ENCODE measurements at regions not wholly inside any gene's neighbourhood (a gene's known extent, or its start where the extent isn't known, plus 50 kb on each side); places are given as distances from the start of the nearest gene placed in this dataset.

- Histone ChIP-seq H3K36me3 (no peaks in the 10 kb centered on the region), H3K9me3 (no peaks in the 10 kb centered on the region), H3K27me3 (no peaks in the 10 kb centered on the region), H3K4me3 (no peak overlapping the region)
- DNase-seq, result no peak
Measured at GRCh38 chr18:41456831-41457230, 498.2 kb upstream of the PIK3C3 start.

- no peak overlapping the region for H3K4me3 ChIP-seq
- no peaks in the 10 kb centered on the region for H3K27me3 ChIP-seq
- H3K9me3 ChIP-seq, result no peaks in the 10 kb centered on the region
- no peak for DNase-seq
- no peaks in the 10 kb centered on the region for H3K36me3 ChIP-seq
Measured at GRCh38 chr18:41449612-41450011, 505.4 kb upstream of the PIK3C3 start.

GRCh38 chr18:41444943-41445342 is 510.1 kb upstream of the PIK3C3 start:
- Histone ChIP-seq H3K9me3 (no peaks in the 10 kb centered on the region), H3K36me3 (no peaks in the 10 kb centered on the region), H3K4me3 (no peak overlapping the region), H3K27me3 (no peaks in the 10 kb centered on the region)
- DNase-seq, result no peak

DNA sequence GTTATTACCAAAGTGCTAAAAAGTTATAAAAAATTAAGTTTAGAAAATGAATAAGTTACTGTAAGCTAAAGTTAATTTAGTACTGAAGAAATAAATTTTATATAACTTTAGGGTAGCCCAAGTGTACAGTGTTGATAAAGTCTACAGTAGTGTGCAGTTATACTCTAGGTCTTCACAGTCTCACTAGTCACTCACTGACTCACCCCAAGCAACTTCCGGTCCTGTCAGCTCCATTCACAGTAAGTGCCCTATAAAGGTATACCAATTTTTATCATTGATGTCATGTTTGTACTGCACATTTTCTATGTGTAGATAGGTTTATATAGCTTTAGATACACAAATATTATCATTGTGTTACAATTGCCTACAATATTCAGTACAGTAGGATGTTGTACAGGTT is 518.3 kb upstream of the PIK3C3 start:
- no peaks in the 10 kb centered on the region for H3K36me3 ChIP-seq
- H3K9me3 ChIP-seq, result no peaks in the 10 kb centered on the region
- no peaks in the 10 kb centered on the region for H3K27me3 ChIP-seq
- DNase-seq, result no peak
- no peak overlapping the region for H3K4me3 ChIP-seq

DNA sequence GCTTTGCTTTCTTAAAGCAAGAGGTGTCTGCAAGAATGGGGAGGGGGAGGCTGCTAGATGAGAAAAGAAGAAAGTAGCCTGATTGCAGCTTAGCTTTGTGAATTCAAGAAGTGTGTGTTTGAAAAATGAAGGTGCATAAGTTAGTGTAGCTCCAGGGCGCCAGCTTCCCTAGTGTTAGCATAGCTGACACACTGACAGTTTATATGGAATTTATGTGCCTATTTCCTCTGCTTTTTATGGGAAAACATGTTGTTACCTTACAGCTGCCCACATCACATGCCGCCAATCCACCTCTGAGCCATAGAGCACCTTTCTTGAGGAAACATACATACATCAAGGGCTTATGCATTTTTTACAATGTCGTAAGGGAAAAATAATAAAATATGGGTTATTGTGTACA is 536.4 kb upstream of the PIK3C3 start:
- Histone ChIP-seq H3K4me3 (no peak overlapping the region), H3K27me3 (no peaks in the 10 kb centered on the region), H3K36me3 (no peaks in the 10 kb centered on the region), H3K9me3 (no peaks in the 10 kb centered on the region)
- no peak for DNase-seq

- Histone ChIP-seq H3K36me3 (no peaks in the 10 kb centered on the region), H3K9me3 (no peaks in the 10 kb centered on the region), H3K4me3 (no peak overlapping the region), H3K27me3 (no peaks in the 10 kb centered on the region)
- DNase-seq, result no peak
Measured at GRCh38 chr18:41416044-41416443, 539.0 kb upstream of the PIK3C3 start.

GRCh38 chr18:41410006-41410405 is 545.0 kb upstream of the PIK3C3 start:
- no peak for DNase-seq
- no peaks in the 10 kb centered on the region for H3K36me3 ChIP-seq

DNA sequence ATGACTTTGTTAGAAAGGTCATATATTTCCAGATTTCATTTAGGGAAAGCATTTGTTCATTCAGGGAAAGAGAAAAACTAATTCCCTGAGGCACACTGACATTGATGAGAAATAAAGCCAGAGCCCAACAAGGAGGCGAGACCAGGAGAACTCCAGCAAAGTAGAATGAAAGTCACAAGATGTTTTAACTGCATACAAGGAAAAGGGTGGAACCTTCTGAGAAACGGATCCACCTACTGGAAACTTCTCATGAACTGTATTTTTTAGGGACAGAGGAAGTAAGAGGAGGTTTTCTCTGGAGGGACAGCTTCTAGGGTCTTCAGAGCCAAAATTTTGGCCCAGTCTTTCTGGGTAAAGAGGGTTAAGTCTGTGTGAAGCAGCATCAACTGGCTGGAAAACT is 548.2 kb upstream of the PIK3C3 start:
- H3K9me3 ChIP-seq, result no peaks in the 10 kb centered on the region
- no peak for DNase-seq
- H3K27me3 ChIP-seq, result no peaks in the 10 kb centered on the region
- H3K4me3 ChIP-seq, result no peak overlapping the region
- H3K36me3 ChIP-seq, result no peaks in the 10 kb centered on the region

More at GRCh38 chr18:41410006-41410405, 545.0 kb upstream of the PIK3C3 start:
- no peak overlapping the region for H3K4me3 ChIP-seq
- H3K27me3 ChIP-seq, result no peaks in the 10 kb centered on the region
- no peaks in the 10 kb centered on the region for H3K9me3 ChIP-seq

DNA sequence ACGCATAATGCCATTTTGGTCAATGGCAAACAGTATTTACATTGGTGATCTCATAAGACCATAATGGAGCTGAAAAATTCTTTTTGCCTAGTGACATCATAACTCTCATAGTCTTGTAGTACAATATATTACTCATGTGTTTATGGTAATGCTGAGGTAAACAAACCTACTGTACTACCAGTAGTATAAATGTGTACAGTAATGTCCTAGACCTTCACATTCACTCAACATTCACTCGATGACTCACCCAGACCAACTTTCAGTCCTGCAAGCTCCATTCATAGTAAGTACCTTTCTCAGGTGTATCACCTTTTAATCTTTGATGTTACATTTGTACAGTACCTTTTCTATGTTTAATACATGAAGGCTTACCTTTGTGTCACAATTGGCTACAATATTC is 558.2 kb upstream of the PIK3C3 start:
- no peaks in the 10 kb centered on the region for H3K9me3 ChIP-seq
- H3K4me3 ChIP-seq, result no peak overlapping the region
- H3K27me3 ChIP-seq, result no peaks in the 10 kb centered on the region
- no peaks in the 10 kb centered on the region for H3K36me3 ChIP-seq
- no peak for DNase-seq

DNA sequence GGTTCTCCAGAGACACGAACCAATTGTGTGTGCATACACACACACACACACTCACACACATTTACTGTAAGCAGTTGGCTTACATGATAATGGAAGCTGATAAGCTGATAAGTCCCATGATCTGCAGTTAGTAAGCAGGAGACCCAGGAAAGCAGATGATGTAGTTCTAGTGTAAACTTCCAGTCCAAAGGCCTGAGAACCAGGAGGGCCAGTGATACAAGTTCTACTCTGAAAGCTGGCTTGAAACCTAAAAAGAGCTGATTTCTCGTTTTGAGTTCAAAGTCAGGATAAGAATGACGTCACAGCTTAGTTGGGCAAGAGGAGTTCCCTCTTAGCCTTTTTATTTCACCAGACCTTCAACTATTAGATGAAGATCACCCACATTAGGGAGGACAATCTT is 558.8 kb upstream of the PIK3C3 start:
- H3K4me3 ChIP-seq, result no peak overlapping the region
- no peaks in the 10 kb centered on the region for H3K36me3 ChIP-seq
- no peaks in the 10 kb centered on the region for H3K9me3 ChIP-seq
- H3K27me3 ChIP-seq, result no peaks in the 10 kb centered on the region
- DNase-seq, result no peak

GRCh38 chr18:41395695-41396094 is 559.3 kb upstream of the PIK3C3 start:
- no peaks in the 10 kb centered on the region for H3K9me3 ChIP-seq
- H3K4me3 ChIP-seq, result no peak overlapping the region
- no peaks in the 10 kb centered on the region for H3K36me3 ChIP-seq
- DNase-seq, result no peak
- no peaks in the 10 kb centered on the region for H3K27me3 ChIP-seq

DNA sequence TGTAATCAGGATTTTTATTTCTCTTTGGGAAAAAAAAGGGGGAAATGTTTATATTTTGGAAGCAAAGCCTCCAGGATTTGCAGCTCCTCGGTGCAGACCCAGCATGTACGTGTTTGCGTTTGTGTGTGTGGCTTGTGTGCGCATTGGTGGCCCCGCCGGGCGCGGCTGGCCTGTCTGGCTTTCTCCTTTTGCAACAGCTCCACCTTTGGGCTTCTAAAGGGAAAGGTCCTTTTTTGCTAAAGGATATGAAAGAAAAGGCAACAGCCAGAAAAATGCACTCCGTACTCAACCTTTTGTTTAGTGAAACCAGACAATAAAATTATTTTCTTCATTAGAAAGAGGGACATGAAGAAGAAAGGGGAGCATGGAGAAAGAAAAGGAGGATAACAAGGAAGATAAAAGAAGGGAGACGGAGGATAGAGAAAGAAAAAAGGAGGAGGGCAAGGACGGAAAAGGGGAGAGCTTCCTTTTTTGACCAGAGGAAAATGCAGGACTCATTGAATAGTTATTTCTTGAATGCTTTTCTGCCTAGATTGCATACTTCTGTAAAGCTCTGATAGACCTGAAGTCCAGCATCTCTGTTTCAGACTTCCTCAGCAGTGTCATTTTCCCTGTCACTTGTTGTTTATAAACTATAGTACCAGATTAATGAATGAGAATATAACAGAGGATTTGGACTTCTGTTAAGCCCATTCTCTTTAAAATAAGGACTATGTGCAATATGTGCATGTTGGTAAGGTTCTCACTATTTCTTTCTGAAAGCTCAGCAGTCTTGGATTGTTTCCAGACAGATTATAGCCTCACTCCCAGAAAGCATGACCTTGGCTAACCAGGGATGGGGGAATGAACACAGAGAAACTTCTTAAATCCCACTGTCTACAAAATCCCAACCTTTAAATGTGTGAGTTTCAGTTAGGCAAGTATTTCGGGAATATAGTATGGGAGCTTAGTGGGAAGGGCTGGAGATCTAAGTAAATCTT is 563.1 kb upstream of the PIK3C3 start:
- Histone ChIP-seq H3K36me3 (no peaks in the 10 kb centered on the region), H3K4me3 (peak overlapping the region; percentile 33), H3K27me3 (no peaks in the 10 kb centered on the region), H3K9me3 (no peaks in the 10 kb centered on the region)
- peak; percentile 48 for DNase-seq

DNA sequence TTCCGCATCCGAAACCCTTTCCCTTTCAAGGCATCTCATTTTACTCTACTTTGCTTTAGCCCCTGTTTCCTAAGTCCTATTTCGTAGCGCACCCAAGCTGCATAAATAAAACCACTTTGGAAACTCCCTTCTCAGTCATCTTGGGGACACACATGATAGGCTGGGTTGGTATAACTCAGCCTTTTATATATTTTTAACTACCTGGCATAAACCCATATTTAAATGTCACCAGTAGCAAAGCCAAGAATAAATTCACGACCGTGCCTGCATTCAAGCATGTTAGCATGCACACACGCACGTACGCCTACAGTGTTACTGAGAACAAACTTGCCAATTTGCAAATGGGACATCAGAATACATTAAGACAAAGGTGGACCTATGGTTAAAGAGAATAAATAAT is 564.7 kb upstream of the PIK3C3 start:
- Histone ChIP-seq H3K9me3 (no peaks in the 10 kb centered on the region), H3K27me3 (no peaks in the 10 kb centered on the region), H3K4me3 (no peak overlapping the region), H3K36me3 (no peaks in the 10 kb centered on the region)
- no peak for DNase-seq

DNA sequence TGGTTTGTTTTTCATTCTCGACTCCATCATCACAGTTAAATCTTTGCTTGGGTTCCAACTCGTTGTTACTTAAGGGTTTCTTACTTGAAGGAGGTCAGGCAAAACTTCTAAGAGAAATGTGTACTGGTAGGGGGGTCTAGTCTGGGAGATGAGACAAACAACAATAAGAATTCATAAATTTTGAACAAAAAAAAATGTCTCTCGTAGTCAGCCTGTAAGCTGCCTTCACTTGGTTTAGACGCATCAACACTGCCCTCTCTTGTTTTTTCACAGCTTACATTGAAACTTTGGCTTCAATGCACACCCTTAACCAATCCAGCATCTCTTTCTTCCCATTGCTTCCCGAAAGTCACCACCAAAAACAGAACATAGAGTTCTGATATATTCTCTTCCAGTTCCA is 576.4 kb upstream of the PIK3C3 start:
- peak; percentile 7 for DNase-seq
- no peak overlapping the region for H3K4me3 ChIP-seq
- H3K9me3 ChIP-seq, result no peaks in the 10 kb centered on the region
- H3K36me3 ChIP-seq, result no peaks in the 10 kb centered on the region
- no peaks in the 10 kb centered on the region for H3K27me3 ChIP-seq

DNA sequence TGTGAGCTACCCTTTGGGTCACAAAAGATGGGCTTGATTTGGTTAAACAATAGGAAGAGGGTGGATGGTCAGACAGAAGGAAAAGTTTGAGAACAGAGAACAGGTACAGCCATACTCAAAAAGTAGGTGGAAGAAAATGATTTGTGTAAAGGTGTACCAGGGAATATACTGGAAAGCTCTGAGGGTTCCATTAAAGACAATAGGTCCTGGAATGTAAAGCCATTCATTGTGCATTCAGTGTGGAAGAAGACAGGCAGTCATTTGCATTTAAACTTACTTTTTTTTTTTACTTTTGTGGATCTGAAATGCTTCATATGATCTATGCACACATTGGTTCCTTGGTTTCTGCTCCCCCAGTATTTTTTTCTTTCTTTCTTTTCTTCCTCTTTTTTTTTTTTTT is 581.4 kb upstream of the PIK3C3 start:
- no peak for DNase-seq
- Histone ChIP-seq H3K27me3 (no peaks in the 10 kb centered on the region), H3K9me3 (no peaks in the 10 kb centered on the region), H3K4me3 (no peak overlapping the region), H3K36me3 (no peaks in the 10 kb centered on the region)

DNA sequence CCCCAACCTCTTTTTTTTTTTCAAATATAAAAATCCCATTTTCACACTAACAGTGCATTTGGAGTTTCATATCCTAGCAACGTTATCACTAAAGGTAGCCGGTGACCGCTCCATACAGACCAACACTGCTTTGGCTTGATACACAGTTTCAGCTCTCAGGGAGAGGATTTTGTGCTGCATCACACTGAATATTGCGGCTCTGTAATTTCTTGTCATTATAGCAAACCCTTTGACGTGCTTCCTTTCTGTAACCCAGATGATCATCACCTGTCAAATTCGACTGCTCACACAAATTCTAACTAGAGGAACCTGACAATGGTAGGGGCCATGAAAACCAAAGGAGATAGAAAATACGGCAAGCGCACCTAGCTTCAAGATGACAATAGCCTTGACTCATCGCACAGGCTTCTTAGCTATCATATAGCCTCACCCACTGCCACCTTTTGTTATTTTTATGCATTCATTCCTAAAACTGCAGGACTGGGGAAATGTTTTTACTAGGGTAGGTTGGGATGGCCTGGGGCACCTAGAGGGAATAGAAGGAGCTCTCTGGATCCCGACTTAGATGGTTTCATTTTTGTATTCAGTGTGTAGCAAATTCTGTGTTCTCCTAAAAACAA is 582.9 kb upstream of the PIK3C3 start:
- no peaks in the 10 kb centered on the region for H3K36me3 ChIP-seq
- no peak for DNase-seq

DNA sequence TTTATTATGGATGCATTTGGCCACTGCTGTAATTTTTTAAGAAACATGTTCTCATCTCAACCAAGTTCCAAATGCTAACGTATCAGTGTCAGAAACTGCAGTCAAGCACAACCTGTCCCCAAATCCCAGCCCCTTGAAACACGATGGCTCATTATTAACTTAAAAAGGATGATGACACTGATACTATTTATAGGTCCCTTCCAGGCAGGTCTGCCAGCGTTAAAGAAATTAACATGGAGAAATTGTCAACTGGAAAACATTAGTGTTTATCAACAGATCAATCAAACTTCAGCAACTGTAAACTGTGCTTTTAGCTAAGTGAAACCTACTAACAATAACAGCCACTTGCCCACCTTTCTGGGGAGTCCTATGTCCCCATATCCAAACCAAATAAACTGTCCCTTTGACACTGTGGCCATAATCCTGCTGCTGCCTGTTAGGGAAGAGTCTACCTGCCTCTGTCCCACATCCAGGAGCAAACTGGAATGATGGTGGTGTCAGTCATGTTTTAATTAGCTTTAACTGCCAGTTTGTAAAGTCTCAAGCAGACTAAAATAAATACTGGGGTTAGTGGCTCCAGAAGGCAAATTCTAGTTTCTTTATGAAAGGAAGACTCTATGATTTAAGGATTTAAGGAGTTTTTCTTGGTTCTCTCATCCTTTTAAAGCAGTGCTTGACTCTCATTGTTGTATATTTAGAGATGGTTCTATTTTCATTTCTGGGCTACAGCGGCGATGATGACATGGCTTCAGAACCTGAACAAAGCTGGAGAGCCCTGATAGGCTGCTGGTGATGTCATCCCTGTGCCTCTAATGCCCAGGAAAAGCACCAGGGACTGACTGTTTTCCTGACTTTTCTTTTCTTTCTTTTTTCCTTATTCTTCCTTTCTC is 583.6 kb upstream of the PIK3C3 start:
- H3K36me3 ChIP-seq, result no peaks in the 10 kb centered on the region
- DNase-seq, result no peak

More for the DNA sequence above, 582.9 kb upstream of the PIK3C3 start:
- Histone ChIP-seq H3K4me3 (no peak overlapping the region), H3K27me3 (no peaks in the 10 kb centered on the region), H3K9me3 (no peaks in the 10 kb centered on the region)

More for the DNA sequence above, 583.6 kb upstream of the PIK3C3 start:
- Histone ChIP-seq H3K27me3 (no peaks in the 10 kb centered on the region), H3K4me3 (no peak overlapping the region), H3K9me3 (no peaks in the 10 kb centered on the region)

Data from MG63 (cell line).